ENCODE measurements at regions not wholly inside any gene's neighbourhood (a gene's known extent, or its start where the extent isn't known, plus 50 kb on each side); places are given as distances from the start of the nearest gene placed in this dataset.

- Histone ChIP-seq H3K4me3 (no peak overlapping the region), H3K27me3 (no peaks in the 10 kb centered on the region), H3K27ac (no peak overlapping the region), H3K9me3 (no peaks in the 10 kb centered on the region), H3K36me3 (no peaks in the 10 kb centered on the region), H3K4me1 (no peaks in the 10 kb centered on the region)
- TF ChIP-seq POLR2A (IDR thresholded peaks at IDR 0.05) (no peak), POLR2AphosphoS5 (IDR thresholded peaks at IDR 0.05) (no peak)
- TF ChIP-seq, protein P1, sequence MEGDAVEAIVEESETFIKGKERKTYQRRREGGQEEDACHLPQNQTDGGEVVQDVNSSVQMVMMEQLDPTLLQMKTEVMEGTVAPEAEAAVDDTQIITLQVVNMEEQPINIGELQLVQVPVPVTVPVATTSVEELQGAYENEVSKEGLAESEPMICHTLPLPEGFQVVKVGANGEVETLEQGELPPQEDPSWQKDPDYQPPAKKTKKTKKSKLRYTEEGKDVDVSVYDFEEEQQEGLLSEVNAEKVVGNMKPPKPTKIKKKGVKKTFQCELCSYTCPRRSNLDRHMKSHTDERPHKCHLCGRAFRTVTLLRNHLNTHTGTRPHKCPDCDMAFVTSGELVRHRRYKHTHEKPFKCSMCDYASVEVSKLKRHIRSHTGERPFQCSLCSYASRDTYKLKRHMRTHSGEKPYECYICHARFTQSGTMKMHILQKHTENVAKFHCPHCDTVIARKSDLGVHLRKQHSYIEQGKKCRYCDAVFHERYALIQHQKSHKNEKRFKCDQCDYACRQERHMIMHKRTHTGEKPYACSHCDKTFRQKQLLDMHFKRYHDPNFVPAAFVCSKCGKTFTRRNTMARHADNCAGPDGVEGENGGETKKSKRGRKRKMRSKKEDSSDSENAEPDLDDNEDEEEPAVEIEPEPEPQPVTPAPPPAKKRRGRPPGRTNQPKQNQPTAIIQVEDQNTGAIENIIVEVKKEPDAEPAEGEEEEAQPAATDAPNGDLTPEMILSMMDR (IDR thresholded peaks at IDR 0.05): no peak
- DNase-seq (ENCODE audit: low spot score in 2 of 2): no peak
- intact Hi-C loops (cut with DNase I; ENCODE audit: low total_unique reads): no loop called here
Measured at GRCh38 chr2:101540518-101540917, 65.6 kb upstream of the RFX8 start.

GRCh38 chr2:101538076-101538475 lies 63.2 kb upstream of the RFX8 start:
- H3K27me3 ChIP-seq: no peaks in the 10 kb centered on the region
- no peaks in the 10 kb centered on the region for H3K9me3 ChIP-seq
- intact Hi-C loops (cut with DNase I; ENCODE audit: low total_unique reads): no loop called here
- no peak overlapping the region for H3K27ac ChIP-seq
- H3K36me3 ChIP-seq: no peaks in the 10 kb centered on the region
- H3K4me3 ChIP-seq: no peak overlapping the region
- H3K4me1 ChIP-seq: no peaks in the 10 kb centered on the region
- TF ChIP-seq, protein P1 (IDR thresholded peaks at IDR 0.05): no peak
- no peak for TF ChIP-seq POLR2A (IDR thresholded peaks at IDR 0.05)
- TF ChIP-seq POLR2AphosphoS5 (IDR thresholded peaks at IDR 0.05): no peak
- no peak for DNase-seq (ENCODE audit: low spot score in 2 of 2)

- intact Hi-C loops (cut with DNase I; ENCODE audit: low total_unique reads): no loop called here
Measured at GRCh38 chr2:101534149-101534611, 59.3 kb upstream of the RFX8 start.

DNA sequence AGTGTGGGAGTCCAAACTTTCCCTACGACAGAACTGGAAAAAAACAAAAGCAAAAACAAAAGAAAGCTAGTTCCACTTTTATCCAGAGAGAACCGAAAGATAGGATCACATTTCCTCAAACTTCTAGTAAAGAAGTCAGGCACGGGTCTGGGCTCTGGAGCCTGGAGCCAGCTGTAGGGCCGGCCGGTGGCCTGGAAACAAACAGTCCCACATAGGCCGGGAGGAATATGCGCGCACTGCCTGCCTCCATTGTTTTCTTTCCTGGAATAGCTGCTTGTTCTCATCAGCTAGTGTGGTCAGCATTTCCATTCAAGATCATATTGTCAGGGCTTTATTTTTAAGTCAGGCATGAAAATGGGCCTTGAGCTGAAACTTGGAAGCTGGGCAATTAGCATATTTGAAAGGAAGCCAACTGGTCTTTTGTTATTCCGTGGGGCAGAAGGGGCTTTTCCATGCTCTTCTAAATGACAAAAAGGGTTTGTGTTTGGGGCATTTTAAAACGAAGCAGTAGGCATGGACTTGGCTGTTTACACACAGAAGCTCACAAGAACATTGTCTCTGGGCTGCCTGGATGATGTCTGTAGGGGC lies 58.7 kb upstream of the RFX8 start:
- TF ChIP-seq POLR2AphosphoS5 (IDR thresholded peaks at IDR 0.05) (no peak), POLR2A (IDR thresholded peaks at IDR 0.05) (no peak)
- TF ChIP-seq, protein P1 (IDR thresholded peaks at IDR 0.05): no peak
- H3K27ac ChIP-seq: peak overlapping the region; percentile 33 to 70
- H3K9me3 ChIP-seq: no peaks in the 10 kb centered on the region
- H3K4me1 ChIP-seq: no peaks in the 10 kb centered on the region
- no peak overlapping the region for H3K4me3 ChIP-seq
- H3K27me3 ChIP-seq: no peaks in the 10 kb centered on the region
- no peak for DNase-seq (ENCODE audit: low spot score in 2 of 2)
- H3K36me3 ChIP-seq: no peaks in the 10 kb centered on the region
- intact Hi-C loops (cut with DNase I; ENCODE audit: low total_unique reads): no loop called here

More at GRCh38 chr2:101534149-101534611, 59.3 kb upstream of the RFX8 start:
- H3K36me3 ChIP-seq: no peaks in the 10 kb centered on the region
- peak overlapping the region; percentile 33 to 70 for H3K27ac ChIP-seq
- no peak for DNase-seq (ENCODE audit: low spot score in 2 of 2)
- TF ChIP-seq POLR2AphosphoS5 (IDR thresholded peaks at IDR 0.05) (no peak), POLR2A (IDR thresholded peaks at IDR 0.05) (no peak)
- TF ChIP-seq, protein P1 (IDR thresholded peaks at IDR 0.05): no peak
- no peaks in the 10 kb centered on the region for H3K4me1 ChIP-seq
- no peak overlapping the region for H3K4me3 ChIP-seq
- no peaks in the 10 kb centered on the region for H3K9me3 ChIP-seq
- H3K27me3 ChIP-seq: no peaks in the 10 kb centered on the region

GRCh38 chr2:101528501-101528900 lies 53.6 kb upstream of the RFX8 start:
- no peaks in the 10 kb centered on the region for H3K9me3 ChIP-seq
- no peak for DNase-seq (ENCODE audit: low spot score in 2 of 2)
- no peak overlapping the region for H3K4me3 ChIP-seq
- no peaks in the 10 kb centered on the region for H3K27me3 ChIP-seq
- H3K27ac ChIP-seq: no peak overlapping the region
- no peaks in the 10 kb centered on the region for H3K36me3 ChIP-seq
- intact Hi-C loops (cut with DNase I; ENCODE audit: low total_unique reads): no loop called here
- TF ChIP-seq, protein P1 (IDR thresholded peaks at IDR 0.05): no peak
- TF ChIP-seq POLR2AphosphoS5 (IDR thresholded peaks at IDR 0.05) (no peak), POLR2A (IDR thresholded peaks at IDR 0.05) (no peak)
- H3K4me1 ChIP-seq: no peaks in the 10 kb centered on the region
